Keratinocyte (primary cell): ENCODE measurements at regions not wholly inside any gene's neighbourhood (a gene's known extent, or its start where the extent isn't known, plus 50 kb on each side); places are given as distances from the start of the nearest gene placed in this dataset.

Source experiments
- EZH2 ChIP-seq: IDR thresholded peaks from one replicate; pipeline ENCODE4 v1.6.1; 2012; ENCODE audit warnings: inconsistent platforms, mild to moderate bottlenecking, low read length, moderate library complexity
- TF ChIP-seq, protein P1 (sequence below), 3 experiments: IDR thresholded peaks in 1 of 3; conservative IDR thresholded peaks in 1 of 3; optimal IDR thresholded peaks in 1 of 3; 2 replicates in 2 of 3; 3 replicates in 1 of 3; pipeline versions ENCODE3 to v1.5.1; 2011; ENCODE audit warnings: low read length in 3 of 3, mild to moderate bottlenecking in 3 of 3, moderate library complexity in 2 of 3, control low read depth in 1 of 3, inconsistent platforms in 1 of 3; ENCODE audit not compliant: insufficient read depth in 2 of 3; ENCODE audit errors: extremely low read depth in 1 of 3

DNA sequence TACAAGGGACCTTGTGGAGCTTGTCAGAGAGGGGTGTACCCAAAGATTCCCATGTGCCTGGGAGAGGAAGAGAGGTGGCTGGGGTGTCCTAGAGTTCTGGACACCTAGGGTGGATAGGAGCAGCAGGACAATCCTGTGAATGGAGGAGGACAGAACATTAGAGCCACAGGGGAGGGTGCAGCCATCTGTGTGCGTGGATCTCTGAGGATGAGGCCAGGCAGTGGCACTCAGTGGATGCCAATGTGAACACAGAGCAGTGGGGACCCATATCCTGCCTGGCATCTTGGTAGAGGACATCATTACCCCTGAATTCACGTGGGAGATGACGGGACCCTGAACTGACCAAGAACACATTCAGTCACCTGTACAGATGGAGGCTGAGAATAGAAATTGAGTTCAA lies 205.3 kb downstream of the CD83 start:
- TF ChIP-seq, protein P1, sequence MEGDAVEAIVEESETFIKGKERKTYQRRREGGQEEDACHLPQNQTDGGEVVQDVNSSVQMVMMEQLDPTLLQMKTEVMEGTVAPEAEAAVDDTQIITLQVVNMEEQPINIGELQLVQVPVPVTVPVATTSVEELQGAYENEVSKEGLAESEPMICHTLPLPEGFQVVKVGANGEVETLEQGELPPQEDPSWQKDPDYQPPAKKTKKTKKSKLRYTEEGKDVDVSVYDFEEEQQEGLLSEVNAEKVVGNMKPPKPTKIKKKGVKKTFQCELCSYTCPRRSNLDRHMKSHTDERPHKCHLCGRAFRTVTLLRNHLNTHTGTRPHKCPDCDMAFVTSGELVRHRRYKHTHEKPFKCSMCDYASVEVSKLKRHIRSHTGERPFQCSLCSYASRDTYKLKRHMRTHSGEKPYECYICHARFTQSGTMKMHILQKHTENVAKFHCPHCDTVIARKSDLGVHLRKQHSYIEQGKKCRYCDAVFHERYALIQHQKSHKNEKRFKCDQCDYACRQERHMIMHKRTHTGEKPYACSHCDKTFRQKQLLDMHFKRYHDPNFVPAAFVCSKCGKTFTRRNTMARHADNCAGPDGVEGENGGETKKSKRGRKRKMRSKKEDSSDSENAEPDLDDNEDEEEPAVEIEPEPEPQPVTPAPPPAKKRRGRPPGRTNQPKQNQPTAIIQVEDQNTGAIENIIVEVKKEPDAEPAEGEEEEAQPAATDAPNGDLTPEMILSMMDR (optimal IDR thresholded peaks at IDR 0.05 in 1 of 3, IDR thresholded peaks at IDR 0.05 in 1 of 3, conservative IDR thresholded peaks at IDR 0.05 in 1 of 3; ENCODE audit: extremely low read depth in 1 of 3, insufficient read depth in 2 of 3, low read length in 3 of 3), result no peak
- no peak for TF ChIP-seq EZH2
